ENCODE measurements at regions not wholly inside any gene's neighbourhood (a gene's known extent, or its start where the extent isn't known, plus 50 kb on each side); places are given as distances from the start of the nearest gene placed in this dataset.
"Not testable (repeated sequence)": the region's sequence is repeated elsewhere in the genome, so short reads cannot be mapped to it uniquely, and the experiment has no call there.

DNA sequence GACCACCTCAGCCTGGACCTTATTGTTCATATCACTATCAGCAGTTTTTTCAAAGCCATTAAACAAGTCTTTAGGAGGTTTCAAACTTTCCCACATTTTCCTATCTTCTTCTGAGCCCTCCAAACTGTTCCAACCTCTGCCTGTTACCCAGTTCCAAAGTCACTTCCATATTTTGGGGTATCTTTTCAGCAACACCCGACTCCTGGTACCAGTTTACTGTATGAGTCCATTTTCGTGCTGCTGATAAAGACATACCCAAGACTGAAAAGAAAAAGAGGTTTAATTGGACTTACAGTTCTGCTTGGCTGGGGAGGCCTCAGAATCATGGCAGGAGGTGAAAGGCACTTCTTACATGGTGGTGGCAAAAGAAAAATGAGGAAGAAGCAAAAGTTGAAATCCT is 195.9 kb upstream of the NR3C2 start:
- TF ChIP-seq SALL2 (tag by site-specific recombination; IDR thresholded peaks at IDR 0.05; ENCODE audit: borderline replicate concordance); ZBTB21 (tag by site-specific recombination; IDR thresholded peaks at IDR 0.05); GLIS2 (tag by site-specific recombination; IDR thresholded peaks at IDR 0.05); ZNF24 (tag by site-specific recombination; IDR thresholded peaks at IDR 0.05); ZNF146 (tag by site-specific recombination; IDR thresholded peaks at IDR 0.05); YY1 (tag by site-specific recombination; IDR thresholded peaks at IDR 0.05); REPIN1 (tag by site-specific recombination; IDR thresholded peaks at IDR 0.05; ENCODE audit: low read depth): not testable (repeated sequence)
- TF ChIP-seq, protein P1, sequence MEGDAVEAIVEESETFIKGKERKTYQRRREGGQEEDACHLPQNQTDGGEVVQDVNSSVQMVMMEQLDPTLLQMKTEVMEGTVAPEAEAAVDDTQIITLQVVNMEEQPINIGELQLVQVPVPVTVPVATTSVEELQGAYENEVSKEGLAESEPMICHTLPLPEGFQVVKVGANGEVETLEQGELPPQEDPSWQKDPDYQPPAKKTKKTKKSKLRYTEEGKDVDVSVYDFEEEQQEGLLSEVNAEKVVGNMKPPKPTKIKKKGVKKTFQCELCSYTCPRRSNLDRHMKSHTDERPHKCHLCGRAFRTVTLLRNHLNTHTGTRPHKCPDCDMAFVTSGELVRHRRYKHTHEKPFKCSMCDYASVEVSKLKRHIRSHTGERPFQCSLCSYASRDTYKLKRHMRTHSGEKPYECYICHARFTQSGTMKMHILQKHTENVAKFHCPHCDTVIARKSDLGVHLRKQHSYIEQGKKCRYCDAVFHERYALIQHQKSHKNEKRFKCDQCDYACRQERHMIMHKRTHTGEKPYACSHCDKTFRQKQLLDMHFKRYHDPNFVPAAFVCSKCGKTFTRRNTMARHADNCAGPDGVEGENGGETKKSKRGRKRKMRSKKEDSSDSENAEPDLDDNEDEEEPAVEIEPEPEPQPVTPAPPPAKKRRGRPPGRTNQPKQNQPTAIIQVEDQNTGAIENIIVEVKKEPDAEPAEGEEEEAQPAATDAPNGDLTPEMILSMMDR (tag by site-specific recombination; IDR thresholded peaks at IDR 0.05): not testable (repeated sequence)
- TF ChIP-seq, protein P2, sequence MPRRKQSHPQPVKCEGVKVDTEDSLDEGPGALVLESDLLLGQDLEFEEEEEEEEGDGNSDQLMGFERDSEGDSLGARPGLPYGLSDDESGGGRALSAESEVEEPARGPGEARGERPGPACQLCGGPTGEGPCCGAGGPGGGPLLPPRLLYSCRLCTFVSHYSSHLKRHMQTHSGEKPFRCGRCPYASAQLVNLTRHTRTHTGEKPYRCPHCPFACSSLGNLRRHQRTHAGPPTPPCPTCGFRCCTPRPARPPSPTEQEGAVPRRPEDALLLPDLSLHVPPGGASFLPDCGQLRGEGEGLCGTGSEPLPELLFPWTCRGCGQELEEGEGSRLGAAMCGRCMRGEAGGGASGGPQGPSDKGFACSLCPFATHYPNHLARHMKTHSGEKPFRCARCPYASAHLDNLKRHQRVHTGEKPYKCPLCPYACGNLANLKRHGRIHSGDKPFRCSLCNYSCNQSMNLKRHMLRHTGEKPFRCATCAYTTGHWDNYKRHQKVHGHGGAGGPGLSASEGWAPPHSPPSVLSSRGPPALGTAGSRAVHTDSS (tag by site-specific recombination; IDR thresholded peaks at IDR 0.05): not testable (repeated sequence)
- TF ChIP-seq, protein P3, sequence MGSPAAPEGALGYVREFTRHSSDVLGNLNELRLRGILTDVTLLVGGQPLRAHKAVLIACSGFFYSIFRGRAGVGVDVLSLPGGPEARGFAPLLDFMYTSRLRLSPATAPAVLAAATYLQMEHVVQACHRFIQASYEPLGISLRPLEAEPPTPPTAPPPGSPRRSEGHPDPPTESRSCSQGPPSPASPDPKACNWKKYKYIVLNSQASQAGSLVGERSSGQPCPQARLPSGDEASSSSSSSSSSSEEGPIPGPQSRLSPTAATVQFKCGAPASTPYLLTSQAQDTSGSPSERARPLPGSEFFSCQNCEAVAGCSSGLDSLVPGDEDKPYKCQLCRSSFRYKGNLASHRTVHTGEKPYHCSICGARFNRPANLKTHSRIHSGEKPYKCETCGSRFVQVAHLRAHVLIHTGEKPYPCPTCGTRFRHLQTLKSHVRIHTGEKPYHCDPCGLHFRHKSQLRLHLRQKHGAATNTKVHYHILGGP (tag by site-specific recombination; IDR thresholded peaks at IDR 0.05): not testable (repeated sequence)
